ENCODE measurements at regions not wholly inside any gene's neighbourhood (a gene's known extent, or its start where the extent isn't known, plus 50 kb on each side); places are given as distances from the start of the nearest gene placed in this dataset.

- DNase-seq (ENCODE audit: low read depth in 2 of 2, low spot score in 1 of 2): no peak
Observed at GRCh38 chr20:39850821-39851330, 838.2 kb downstream of the MAFB start.

GRCh38 chr20:39850246-39850645 is 838.8 kb downstream of the MAFB start:
- no peak for DNase-seq (ENCODE audit: low read depth in 2 of 2, low spot score in 1 of 2)

- DNase-seq (ENCODE audit: low read depth in 2 of 2, low spot score in 1 of 2): no peak
Observed at GRCh38 chr20:39849664-39850063, 839.4 kb downstream of the MAFB start.

GRCh38 chr20:39849171-39849570 is 839.9 kb downstream of the MAFB start:
- DNase-seq (ENCODE audit: low read depth in 2 of 2, low spot score in 1 of 2): no peak

- DNase-seq (ENCODE audit: low read depth in 2 of 2, low spot score in 1 of 2): no peak
Observed at GRCh38 chr20:39839399-39840119, 849.5 kb downstream of the MAFB start.

- DNase-seq (ENCODE audit: low read depth in 2 of 2, low spot score in 1 of 2): no peak
Observed at GRCh38 chr20:39837561-39837960, 851.5 kb downstream of the MAFB start.

- DNase-seq (ENCODE audit: low read depth in 2 of 2, low spot score in 1 of 2): no peak
Observed at GRCh38 chr20:39835130-39835842, 853.8 kb downstream of the MAFB start.

- DNase-seq (ENCODE audit: low read depth in 2 of 2, low spot score in 1 of 2): no peak
Observed at GRCh38 chr20:39830903-39831302, 858.1 kb downstream of the MAFB start.

- no peak for DNase-seq (ENCODE audit: low read depth in 2 of 2, low spot score in 1 of 2)
Observed at GRCh38 chr20:39829661-39830060, 859.4 kb downstream of the MAFB start.

- DNase-seq (ENCODE audit: low read depth in 2 of 2, low spot score in 1 of 2): no peak
Observed at GRCh38 chr20:39829256-39829655, 859.8 kb downstream of the MAFB start.

GRCh38 chr20:39825950-39826349 is 863.1 kb downstream of the MAFB start:
- DNase-seq (ENCODE audit: low read depth in 2 of 2, low spot score in 1 of 2): no peak

GRCh38 chr20:39825524-39825923 is 863.4 kb downstream of the DHX35 start:
- no peak for DNase-seq (ENCODE audit: low read depth in 2 of 2, low spot score in 1 of 2)

GRCh38 chr20:39823224-39823623 is 861.1 kb downstream of the DHX35 start:
- DNase-seq (ENCODE audit: low read depth in 2 of 2, low spot score in 1 of 2): no peak

- no peak for DNase-seq (ENCODE audit: low read depth in 2 of 2, low spot score in 1 of 2)
Observed at GRCh38 chr20:39822667-39823066, 860.5 kb downstream of the DHX35 start.

GRCh38 chr20:39813190-39813829 is 851.2 kb downstream of the DHX35 start:
- no peak for DNase-seq (ENCODE audit: low read depth in 2 of 2, low spot score in 1 of 2)

- DNase-seq (ENCODE audit: low read depth in 2 of 2, low spot score in 1 of 2): no peak
Observed at GRCh38 chr20:39812116-39812515, 850.0 kb downstream of the DHX35 start.

- no peak for DNase-seq (ENCODE audit: low read depth in 2 of 2, low spot score in 1 of 2)
Observed at GRCh38 chr20:39810309-39810708, 848.2 kb downstream of the DHX35 start.

- DNase-seq (ENCODE audit: low read depth in 2 of 2, low spot score in 1 of 2): no peak
Observed at GRCh38 chr20:39808613-39809012, 846.5 kb downstream of the DHX35 start.

GRCh38 chr20:39800548-39800947 is 838.4 kb downstream of the DHX35 start:
- no peak for DNase-seq (ENCODE audit: low read depth in 2 of 2, low spot score in 1 of 2)

- DNase-seq (ENCODE audit: low read depth in 2 of 2, low spot score in 1 of 2): no peak
Observed at GRCh38 chr20:39800111-39800510, 838.0 kb downstream of the DHX35 start.

GRCh38 chr20:39799366-39799965 is 837.3 kb downstream of the DHX35 start:
- DNase-seq (ENCODE audit: low read depth in 2 of 2, low spot score in 1 of 2): no peak

All from stimulated activated CD8-positive, alpha-beta memory T cell treated with anti-CD3 and anti-CD28 coated beads, Interleukin-4, amount 100 ng/mL, for 1 hour (primary cell).